GM23338 (cell line): ENCODE measurements at regions not wholly inside any gene's neighbourhood (a gene's known extent, or its start where the extent isn't known, plus 50 kb on each side); places are given as distances from the start of the nearest gene placed in this dataset.

Source experiments
- ATAC-seq: fragments of 200-7000 bp; cut with Tn5 transposase; 3 replicates; pipeline ENCODE4 v1.9.1; 2020
- DNase-seq: peaks from one replicate; pipeline ENCODE4 v3.0.0-alpha.2; 2015; ENCODE audit warnings: low spot score
- H2AFZ ChIP-seq: fragments of 200-600 bp; sonication (generic); 2 replicates; pipeline ENCODE4 v1.8.0; 2016; ENCODE audit warnings: antibody characterized with exemption, mild to moderate bottlenecking, moderate library complexity
- H3F3A ChIP-seq: fragments of 200-600 bp; sonication (generic); replicated peaks from 2 replicates; pipeline ENCODE4 v1.8.0; 2017; ENCODE audit warnings: antibody characterized with exemption, mixed run types, low read depth
- H3K27ac ChIP-seq: fragments of 200-600 bp; sonication (generic); 2 replicates; pipeline ENCODE4 v1.6.1; 2016; ENCODE audit warnings: low read depth
- H3K27me3 ChIP-seq: fragments of 200-600 bp; sonication (generic); 2 replicates; pipeline ENCODE4 v1.8.0; 2016; ENCODE audit warnings: mild to moderate bottlenecking, mixed run types, moderate library complexity; ENCODE audit not compliant: insufficient read depth
- H3K36me3 ChIP-seq: fragments of 200-600 bp; sonication (generic); 2 replicates; pipeline ENCODE4 v1.8.0; 2016; ENCODE audit warnings: mild to moderate bottlenecking; ENCODE audit not compliant: insufficient read depth
- H3K4me1 ChIP-seq: fragments of 200-600 bp; sonication (generic); 2 replicates; pipeline ENCODE4 v1.8.0; 2016; ENCODE audit warnings: mild to moderate bottlenecking, moderate library complexity; ENCODE audit not compliant: insufficient read depth
- H3K4me2 ChIP-seq: fragments of 200-600 bp; sonication (generic); 2 replicates; pipeline ENCODE4 v1.7.1; 2017; ENCODE audit warnings: mixed run types
- H3K4me3 ChIP-seq: fragments of 200-600 bp; sonication (generic); 2 replicates; pipeline ENCODE4 v1.6.1; 2016; ENCODE audit warnings: mixed run types
- H3K79me2 ChIP-seq: fragments of 200-600 bp; sonication (generic); replicated peaks from 2 replicates; pipeline ENCODE4 v1.8.0; 2017; ENCODE audit warnings: mild to moderate bottlenecking; ENCODE audit not compliant: insufficient read depth
- H3K9me2 ChIP-seq: fragments of 200-600 bp; sonication (generic); 2 replicates; pipeline ENCODE4 v1.8.0; 2017; ENCODE audit not compliant: insufficient read depth
- H4K20me1 ChIP-seq: fragments of 200-600 bp; sonication (generic); replicated peaks from 2 replicates; pipeline ENCODE4 v1.8.0; 2017; ENCODE audit warnings: mild to moderate bottlenecking; ENCODE audit not compliant: insufficient read depth
- H3K27ac Mint-ChIP-seq: 2 replicates; pipeline ENCODE4 v1.8.0; 2020; ENCODE audit warnings: inconsistent platforms, mild to moderate bottlenecking, moderate library complexity, mixed read lengths
- H3K27me3 Mint-ChIP-seq: 3 replicates; pipeline ENCODE4 v1.8.0; 2022; ENCODE audit warnings: low read depth, mild to moderate bottlenecking, moderate library complexity, mixed read lengths, inconsistent platforms; ENCODE audit not compliant: insufficient read depth, poor library complexity
- H3K36me3 Mint-ChIP-seq: 3 replicates; pipeline ENCODE4 v1.8.0; 2021; ENCODE audit warnings: low read depth, mild to moderate bottlenecking, inconsistent platforms, moderate library complexity, mixed read lengths
- H3K4me1 Mint-ChIP-seq: 3 replicates; pipeline ENCODE4 v1.8.0; 2020; ENCODE audit warnings: mild to moderate bottlenecking, inconsistent platforms, mixed read lengths
- H3K4me3 Mint-ChIP-seq: 3 replicates; pipeline ENCODE4 v1.8.0; 2021; ENCODE audit warnings: moderate library complexity, mild to moderate bottlenecking, inconsistent platforms, mixed read lengths
- H3K9me3 Mint-ChIP-seq: 3 replicates; pipeline ENCODE4 v1.8.0; 2020; ENCODE audit warnings: moderate library complexity, mild to moderate bottlenecking, inconsistent platforms, mixed read lengths
- CREB1 ChIP-seq: fragments of 250-450 bp; sonication (Bioruptor Pico); IDR thresholded peaks from 2 replicates; pipeline ENCODE4 v1.5.0; 2020; ENCODE audit warnings: low read depth, mild to moderate bottlenecking, moderate library complexity
- CTCF ChIP-seq, 2 experiments: fragments of 200-600 bp in 1 of 2; sonication (generic) in 1 of 2; conservative IDR thresholded peaks; 2 replicates each; pipeline versions ENCODE4 v1.5.1 to v1.6.1; 2016 to 2017; ENCODE audit warnings: antibody characterized with exemption in 2 of 2, low read depth in 2 of 2, mild to moderate bottlenecking in 2 of 2, moderate library complexity in 1 of 2
- ETS1 ChIP-seq: IDR thresholded peaks from 2 replicates; pipeline ENCODE4 v1.6.1; 2016; ENCODE audit warnings: antibody characterized with exemption
- EZH2 ChIP-seq: fragments of 200-600 bp; sonication (generic); IDR thresholded peaks from one replicate; pipeline ENCODE4 v1.8.0; 2017; ENCODE audit warnings: antibody characterized with exemption, mild to moderate bottlenecking, low read depth; ENCODE audit not compliant: unreplicated experiment
- EZH2phosphoT487 ChIP-seq: fragments of 200-600 bp; sonication (generic); IDR thresholded peaks from one replicate; pipeline ENCODE4 v1.8.1; 2018; ENCODE audit warnings: antibody characterized with exemption; ENCODE audit not compliant: unreplicated experiment
- JUNB ChIP-seq: IDR thresholded peaks from one replicate; pipeline ENCODE4 v1.6.1; 2016; ENCODE audit warnings: antibody characterized with exemption; ENCODE audit not compliant: unreplicated experiment
- NANOG ChIP-seq: IDR thresholded peaks from 2 replicates; pipeline ENCODE4 v1.6.1; 2016; ENCODE audit warnings: antibody characterized with exemption, borderline replicate concordance
- POLR2AphosphoS5 ChIP-seq: IDR thresholded peaks from 2 replicates; pipeline ENCODE4 v1.6.1; 2016; ENCODE audit warnings: antibody characterized with exemption, low read depth
- REST ChIP-seq: IDR thresholded peaks from one replicate; pipeline ENCODE4 v1.6.1; 2018; ENCODE audit warnings: antibody characterized with exemption; ENCODE audit not compliant: unreplicated experiment
- STAT1 ChIP-seq: IDR thresholded peaks from one replicate; pipeline ENCODE4 v1.6.1; 2016; ENCODE audit warnings: antibody characterized with exemption; ENCODE audit not compliant: unreplicated experiment
- ZNF114 ChIP-seq: fragments of 250-450 bp; sonication (Bioruptor Pico); IDR thresholded peaks from 2 replicates; pipeline ENCODE4 v1.5.0; 2020; ENCODE audit warnings: mild to moderate bottlenecking, moderate library complexity
- ZNF331 ChIP-seq: fragments of 250-450 bp; sonication (Bioruptor Pico); IDR thresholded peaks from 2 replicates; pipeline ENCODE4 v1.5.0; 2020; ENCODE audit warnings: low read depth, mild to moderate bottlenecking, moderate library complexity
- ZNF462 ChIP-seq: fragments of 250-450 bp; sonication (Bioruptor Pico); IDR thresholded peaks from 2 replicates; pipeline ENCODE4 v1.5.0; 2020; ENCODE audit warnings: mild to moderate bottlenecking, moderate library complexity

GRCh38 chr19:28874742-28875141 is 338.2 kb downstream of the UQCRFS1 start:
- Mint-ChIP-seq H3K27me3 (peaks cover 9% of the 10 kb centered on the region), H3K36me3 (peaks cover 4% of the 10 kb centered on the region; the same call in 1 of the 3 replicates), H3K9me3 (peaks cover 6% of the 10 kb centered on the region), H3K4me1 (peaks cover 6% of the 10 kb centered on the region; the same call in 2 of the 3 replicates), H3K27ac (no peak overlapping the region), H3K4me3 (no peak overlapping the region)
- H2AFZ ChIP-seq: no peak overlapping the region
- no peak for DNase-seq
- H3K79me2 ChIP-seq: no peaks in the 10 kb centered on the region
- H3K9me2 ChIP-seq: peaks cover 8% of the 10 kb centered on the region; the same call in 1 of the 2 replicates
- H3K36me3 ChIP-seq: no peaks in the 10 kb centered on the region
- no peak overlapping the region for H3K4me3 ChIP-seq
- H3F3A ChIP-seq: no peaks in the 10 kb centered on the region
- no peaks in the 10 kb centered on the region for H3K27me3 ChIP-seq
- H3K4me1 ChIP-seq: peaks cover under 1% of the 10 kb centered on the region; the same call in 1 of the 2 replicates
- H4K20me1 ChIP-seq: no peaks in the 10 kb centered on the region
- H3K4me2 ChIP-seq: no peak overlapping the region
- TF ChIP-seq ZNF462: no peak
- TF ChIP-seq CTCF (conservative IDR thresholded peaks at IDR 0.05; ENCODE audit: low read depth in 2 of 2): no peak
- TF ChIP-seq EZH2: no peak
- no peak for TF ChIP-seq JUNB
- TF ChIP-seq REST: no peak
- TF ChIP-seq ETS1: no peak
- TF ChIP-seq CREB1 (CRISPR knock-in tag): no peak
- no peak for TF ChIP-seq EZH2phosphoT487
- no peak for TF ChIP-seq NANOG
- TF ChIP-seq POLR2AphosphoS5: no peak
- no peak for TF ChIP-seq STAT1
- TF ChIP-seq ZNF331 (CRISPR knock-in tag): no peak
- no peak for TF ChIP-seq ZNF114 (CRISPR knock-in tag)
- no peak for ATAC-seq
- no peak overlapping the region for H3K27ac ChIP-seq
